Ovary (tissue), 3 donors: ENCODE measurements at regions not wholly inside any gene's neighbourhood (a gene's known extent, or its start where the extent isn't known, plus 50 kb on each side); places are given as distances from the start of the nearest gene placed in this dataset.

Experiments
- POLR2A ChIP-seq: fragments of 450-650 bp; IDR thresholded peaks from one replicate; pipeline ENCODE4 v1.6.1; 2017; ENCODE audit warnings: antibody characterized with exemption, mild to moderate bottlenecking, moderate library complexity
- TF ChIP-seq, protein P1 (sequence below), 3 donors: fragments of 450-650 bp in 2 of 3; fragments of 200-600 bp in 1 of 3; IDR thresholded peaks; one replicate each; pipeline versions ENCODE4 v1.5.1 to v1.8.0; 2016 to 2022; ENCODE audit warnings: antibody characterized with exemption in 3 of 3, mild to moderate bottlenecking in 1 of 3
- donor health status: DM: no; HTN: no; CAD: no.

DNA sequence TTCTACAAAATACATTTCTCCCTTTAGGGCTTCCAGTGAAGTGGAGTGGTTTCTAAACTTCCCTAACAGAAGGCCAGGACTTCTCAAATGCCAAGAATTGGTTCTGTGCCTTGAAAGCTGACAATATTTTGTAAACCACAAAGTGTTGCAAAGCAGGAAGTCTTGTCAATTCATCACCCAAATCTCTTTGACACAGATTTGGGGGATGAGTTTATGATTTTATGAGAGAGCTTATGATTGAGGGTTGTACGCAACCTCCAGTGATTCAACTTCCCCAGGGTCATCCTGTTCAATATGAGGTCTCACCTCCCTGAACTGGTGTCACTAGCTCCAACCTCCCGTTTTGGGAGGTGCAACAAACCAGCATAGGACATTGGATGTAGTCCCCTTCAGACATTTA lies 83.7 kb downstream of the PRLHR start:
- TF ChIP-seq POLR2A: no peak
- TF ChIP-seq, protein P1, sequence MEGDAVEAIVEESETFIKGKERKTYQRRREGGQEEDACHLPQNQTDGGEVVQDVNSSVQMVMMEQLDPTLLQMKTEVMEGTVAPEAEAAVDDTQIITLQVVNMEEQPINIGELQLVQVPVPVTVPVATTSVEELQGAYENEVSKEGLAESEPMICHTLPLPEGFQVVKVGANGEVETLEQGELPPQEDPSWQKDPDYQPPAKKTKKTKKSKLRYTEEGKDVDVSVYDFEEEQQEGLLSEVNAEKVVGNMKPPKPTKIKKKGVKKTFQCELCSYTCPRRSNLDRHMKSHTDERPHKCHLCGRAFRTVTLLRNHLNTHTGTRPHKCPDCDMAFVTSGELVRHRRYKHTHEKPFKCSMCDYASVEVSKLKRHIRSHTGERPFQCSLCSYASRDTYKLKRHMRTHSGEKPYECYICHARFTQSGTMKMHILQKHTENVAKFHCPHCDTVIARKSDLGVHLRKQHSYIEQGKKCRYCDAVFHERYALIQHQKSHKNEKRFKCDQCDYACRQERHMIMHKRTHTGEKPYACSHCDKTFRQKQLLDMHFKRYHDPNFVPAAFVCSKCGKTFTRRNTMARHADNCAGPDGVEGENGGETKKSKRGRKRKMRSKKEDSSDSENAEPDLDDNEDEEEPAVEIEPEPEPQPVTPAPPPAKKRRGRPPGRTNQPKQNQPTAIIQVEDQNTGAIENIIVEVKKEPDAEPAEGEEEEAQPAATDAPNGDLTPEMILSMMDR (IDR thresholded peaks at IDR 0.05): no peak
